Middle frontal gyrus (tissue), 1 donor: ENCODE measurements at regions not wholly inside any gene's neighbourhood (a gene's known extent, or its start where the extent isn't known, plus 50 kb on each side); places are given as distances from the start of the nearest gene placed in this dataset.

Experiments
- DNase-seq: peaks from one replicate; pipeline ENCODE4 v3.0.0-alpha.2; 2015; ENCODE audit warnings: low spot score; ENCODE audit errors: extremely low spot score

DNA sequence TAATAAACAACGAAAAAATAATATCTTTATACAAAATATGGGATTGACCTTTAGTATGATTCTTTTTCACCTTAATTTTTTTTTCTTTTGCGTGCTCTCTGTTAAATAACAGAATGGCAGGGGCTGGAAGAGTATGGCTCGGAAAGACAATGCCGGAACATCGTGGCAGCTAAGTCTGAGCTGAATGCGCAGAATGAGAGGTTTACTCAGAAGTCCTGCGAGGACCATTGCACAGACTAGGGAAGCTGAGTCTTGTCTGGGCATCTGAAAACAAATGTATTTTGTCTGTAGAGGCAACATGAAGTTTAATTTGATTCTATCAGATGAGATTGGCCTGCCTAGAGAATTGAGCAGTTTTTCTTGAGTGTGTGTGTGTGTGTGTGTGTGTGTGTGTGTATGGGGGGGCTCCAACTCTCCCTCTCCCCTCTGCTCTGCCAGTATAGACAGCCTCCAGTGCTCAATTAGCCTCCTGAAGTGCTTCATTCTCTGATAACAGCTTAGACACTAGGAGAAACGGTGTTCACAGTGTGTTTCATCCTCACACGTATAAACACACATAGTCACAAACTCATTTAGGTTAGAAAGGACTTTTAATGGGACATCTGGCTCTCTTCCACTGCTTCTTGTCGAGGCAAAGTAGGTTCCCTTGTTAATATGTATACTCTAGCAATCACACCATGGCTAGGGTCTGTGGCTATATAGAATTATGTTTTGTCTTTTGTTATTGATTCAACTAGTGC, 244.3 kb upstream of the SORL1-AS1 start:
- no peak for DNase-seq

DNA sequence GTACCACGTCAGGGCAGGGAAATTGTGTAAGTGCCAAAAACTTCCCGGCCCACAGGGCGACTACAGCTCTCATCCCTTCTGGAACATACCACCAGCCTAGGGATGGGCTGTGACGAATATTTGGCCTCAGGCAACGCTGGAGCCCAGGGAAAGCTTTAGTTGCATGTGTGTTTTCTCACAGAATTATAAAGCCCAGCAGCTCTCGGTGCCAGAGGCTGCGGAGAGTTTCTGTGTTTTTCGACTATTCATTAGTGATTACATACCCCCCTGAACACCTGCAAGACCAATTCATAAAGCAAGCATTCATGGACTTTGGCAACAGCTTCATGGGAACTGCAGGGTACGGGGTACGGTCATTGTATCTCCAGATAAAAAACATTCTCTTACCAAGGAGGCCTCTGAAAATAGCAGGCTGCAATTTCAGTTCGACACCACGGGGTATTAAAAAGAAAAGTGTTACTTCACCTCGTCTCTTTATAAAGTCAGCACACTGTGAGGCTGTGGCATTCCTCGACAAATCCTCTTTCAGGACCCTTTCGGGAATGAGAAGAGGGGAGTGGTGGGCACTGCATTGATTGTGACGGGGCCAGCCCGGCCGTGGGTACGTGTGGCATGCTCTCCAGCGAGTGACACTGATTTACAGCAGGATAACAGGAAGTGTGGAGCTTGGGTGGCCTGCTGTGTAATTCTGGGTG, 243.6 kb upstream of the SORL1-AS1 start:
- peak; percentile 56 for DNase-seq

DNA sequence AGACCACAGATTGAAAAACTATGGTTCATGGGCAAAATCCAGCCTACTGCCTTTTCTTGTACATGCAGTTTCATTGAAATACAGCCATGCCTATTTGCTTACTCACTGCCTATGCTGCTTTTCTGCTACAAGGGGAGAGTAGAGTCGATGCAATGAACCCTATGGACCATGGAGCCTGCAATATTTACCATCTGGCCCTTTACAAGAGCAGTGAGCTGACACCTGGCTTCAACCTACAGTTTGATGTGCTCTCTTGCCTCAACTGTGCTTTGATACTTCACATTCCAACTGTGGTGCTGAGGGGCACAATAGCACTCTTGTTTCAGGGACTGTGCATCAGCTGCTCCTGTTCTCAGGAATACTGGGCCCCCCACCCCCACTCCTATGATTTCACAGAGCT, 239.5 kb upstream of the SORL1-AS1 start:
- DNase-seq, result no peak

DNA sequence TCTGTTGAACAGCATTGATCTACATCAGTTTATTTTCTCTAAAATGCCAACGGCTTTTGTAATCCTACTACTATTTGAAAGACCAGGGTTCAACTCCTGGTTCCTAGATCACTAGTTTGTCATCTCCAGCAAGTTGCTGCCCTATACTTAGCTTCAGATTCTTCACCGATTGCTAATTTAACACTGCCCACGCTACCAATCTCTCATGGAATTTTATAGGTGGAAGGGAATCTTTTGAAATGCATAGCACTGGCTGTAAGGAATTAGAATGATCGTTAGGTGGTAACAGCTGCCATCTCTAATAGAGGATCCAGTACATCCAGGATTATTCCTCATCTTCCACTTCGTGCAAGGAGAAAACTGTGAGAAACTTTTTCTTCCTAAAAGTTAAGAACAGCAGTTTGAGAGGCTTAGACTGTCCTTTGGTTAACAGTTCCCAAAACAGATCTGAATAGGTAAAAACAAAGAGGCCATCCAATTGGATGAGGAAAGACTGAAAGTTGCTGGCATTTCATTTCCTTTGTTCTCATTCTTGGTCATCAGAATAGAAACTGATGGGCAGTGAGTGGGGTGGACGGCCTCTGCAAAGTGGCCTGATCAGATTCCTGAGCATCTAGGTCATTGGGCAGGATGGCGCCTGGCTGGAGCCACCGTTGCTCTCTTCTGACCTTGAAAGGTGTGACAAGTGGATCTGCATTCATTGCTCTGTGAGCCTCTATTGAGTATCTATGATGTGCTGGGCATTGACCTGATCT, 236.3 kb upstream of the SORL1-AS1 start:
- no peak for DNase-seq

DNA sequence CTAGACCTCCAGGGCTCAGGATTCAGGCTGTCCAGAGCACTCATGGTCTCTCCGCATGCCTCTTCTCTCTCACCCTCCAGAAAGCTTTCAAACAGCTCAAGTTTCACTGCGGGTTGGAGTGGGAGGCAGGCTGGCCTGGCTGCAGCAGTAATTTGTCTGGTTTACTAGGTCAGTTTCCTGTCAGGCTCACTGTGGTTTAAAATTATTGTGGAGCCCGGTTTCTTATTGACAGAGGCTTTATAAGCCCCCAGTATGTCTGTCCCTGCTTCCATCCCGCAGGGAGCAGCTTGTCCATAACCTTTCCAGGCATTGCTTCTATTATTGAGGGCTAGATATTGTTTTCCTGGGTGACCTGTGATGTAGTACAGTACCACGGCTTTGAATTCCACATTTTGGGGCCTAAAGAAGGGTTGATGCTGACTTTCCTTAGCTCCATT, 235.3 kb upstream of the SORL1-AS1 start:
- DNase-seq, result no peak

DNA sequence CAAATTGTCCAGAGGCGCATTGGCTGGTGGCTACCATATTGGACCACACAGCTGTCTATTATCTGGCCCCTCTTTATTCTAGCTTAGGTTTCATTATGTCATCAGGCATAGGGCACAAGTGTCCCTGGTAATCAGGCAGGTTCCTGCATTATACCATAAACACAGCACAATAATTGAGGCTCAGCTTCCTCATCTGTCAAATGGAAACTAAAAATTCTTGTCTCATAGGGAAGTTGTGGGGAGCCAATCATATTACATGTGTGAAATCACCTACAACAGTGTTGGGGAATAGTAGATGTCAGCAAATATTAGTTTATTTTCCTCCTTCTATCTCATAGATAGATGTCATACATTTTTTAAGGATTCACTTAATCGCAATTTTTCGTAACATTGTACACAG, 231.0 kb upstream of the SORL1-AS1 start:
- no peak for DNase-seq
